GM06990 (cell line): ENCODE measurements at regions not wholly inside any gene's neighbourhood (a gene's known extent, or its start where the extent isn't known, plus 50 kb on each side); places are given as distances from the start of the nearest gene placed in this dataset.

Experiments
- DNase-seq: peaks from one replicate; pipeline ENCODE4 v3.0.0-alpha.2; 2011; ENCODE audit not compliant: insufficient read length; ENCODE audit errors: extremely low read depth
- H3K27me3 ChIP-seq: replicated peaks from 2 replicates; pipeline ENCODE4 v1.6.0; 2011; ENCODE audit warnings: low read length; ENCODE audit not compliant: control insufficient read depth, insufficient read depth
- H3K36me3 ChIP-seq: 2 replicates; pipeline ENCODE4 v1.5.1; 2011; ENCODE audit warnings: low read length; ENCODE audit not compliant: control insufficient read depth, insufficient read depth
- H3K4me3 ChIP-seq: replicated peaks from 2 replicates; pipeline ENCODE4 v1.5.1; 2011; ENCODE audit warnings: low read depth, mild to moderate bottlenecking, control low read depth, low read length
- CTCF ChIP-seq: IDR thresholded peaks from 2 replicates; pipeline ENCODE4 v1.5.1; 2011; ENCODE audit warnings: low read length, control low read depth, mild to moderate bottlenecking, inconsistent platforms; ENCODE audit not compliant: insufficient read depth, poor library complexity, severe bottlenecking

DNA sequence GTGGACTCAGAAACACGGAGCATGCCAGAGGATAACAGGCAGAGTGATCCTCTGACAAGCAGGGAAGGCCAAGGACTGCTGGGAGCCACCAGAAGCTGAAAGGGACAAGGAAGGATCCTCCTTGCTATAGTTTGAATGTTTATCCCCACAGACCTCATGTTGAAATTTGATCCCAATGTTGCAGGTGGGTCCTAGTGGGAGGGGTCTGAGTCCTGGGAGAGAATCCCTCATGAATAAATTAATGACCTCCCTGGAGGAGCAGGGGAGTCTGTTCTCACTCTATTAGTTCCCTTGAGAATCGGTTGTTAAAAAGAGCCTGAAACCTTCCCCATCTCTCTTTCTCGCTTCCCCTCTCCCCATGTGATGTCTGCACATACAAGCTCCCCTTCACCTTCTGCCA lies 124.4 kb downstream of the FBXO15 start:
- no peaks in the 10 kb centered on the region for H3K36me3 ChIP-seq
- H3K4me3 ChIP-seq = no peak overlapping the region
- no peak for DNase-seq
- H3K27me3 ChIP-seq = no peaks in the 10 kb centered on the region
- TF ChIP-seq CTCF = no peak

- Histone ChIP-seq H3K4me3 (no peak overlapping the region), H3K27me3 (no peaks in the 10 kb centered on the region), H3K36me3 (no peaks in the 10 kb centered on the region)
- no peak for TF ChIP-seq CTCF
- DNase-seq = no peak
Observed at GRCh38 chr18:74019864-74020263, 127.8 kb downstream of the FBXO15 start.

DNA sequence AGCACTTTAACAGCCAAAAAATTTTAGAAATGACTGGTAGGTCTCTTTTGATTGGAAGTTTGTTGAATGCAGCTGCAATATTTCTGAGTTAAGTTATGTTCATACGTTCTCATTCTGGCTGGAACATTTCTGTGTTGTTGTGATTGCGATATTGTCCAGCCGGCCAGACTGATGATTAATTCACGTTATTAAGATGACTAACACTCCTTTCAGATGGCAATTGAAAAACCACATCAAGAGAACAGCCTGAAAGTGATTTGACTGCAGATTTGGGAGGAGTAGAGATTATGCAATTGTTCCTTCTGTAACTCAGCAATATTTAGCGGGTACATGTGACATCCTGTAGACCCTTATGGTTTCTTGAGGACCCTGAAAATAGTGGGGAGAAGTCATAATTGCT lies 133.7 kb downstream of the FBXO15 start:
- Histone ChIP-seq H3K4me3 (no peak overlapping the region), H3K36me3 (no peaks in the 10 kb centered on the region), H3K27me3 (no peaks in the 10 kb centered on the region; the same call in 1 of the 2 replicates)
- TF ChIP-seq CTCF = no peak
- DNase-seq = peak; percentile 6

GRCh38 chr18:74012954-74013630 lies 134.5 kb downstream of the FBXO15 start:
- DNase-seq = no peak

GRCh38 chr18:74006143-74006542 lies 141.5 kb downstream of the FBXO15 start:
- Histone ChIP-seq H3K27me3 (no peaks in the 10 kb centered on the region; the same call in 1 of the 2 replicates), H3K36me3 (no peaks in the 10 kb centered on the region), H3K4me3 (no peak overlapping the region)
- no peak for DNase-seq
- TF ChIP-seq CTCF = no peak

More at GRCh38 chr18:74012954-74013630, 134.5 kb downstream of the FBXO15 start:
- Histone ChIP-seq H3K36me3 (no peaks in the 10 kb centered on the region), H3K4me3 (no peak overlapping the region), H3K27me3 (no peaks in the 10 kb centered on the region; the same call in 1 of the 2 replicates)
- TF ChIP-seq CTCF = no peak
